Stimulated activated CD8-positive, alpha-beta memory T cell treated with anti-CD3 and anti-CD28 coated beads, Interleukin-12 subunit alpha, Interleukin-12 subunit beta, amount 100 ng/mL, for 1 hour (primary cell): ENCODE measurements at regions not wholly inside any gene's neighbourhood (a gene's known extent, or its start where the extent isn't known, plus 50 kb on each side); places are given as distances from the start of the nearest gene placed in this dataset.

Experiments
- DNase-seq: peaks from one replicate; pipeline ENCODE4 v3.0.0-alpha.2; 2020; ENCODE audit warnings: low read depth

- no peak for DNase-seq
These were observed 446.2 kb upstream of the SLC14A2 start for GRCh38 chr18:45168866-45169600.

- no peak for DNase-seq
These were observed 445.7 kb upstream of the SLC14A2 start for GRCh38 chr18:45169610-45170009.

GRCh38 chr18:45171679-45172191, 443.5 kb upstream of the SLC14A2 start:
- DNase-seq: no peak

- DNase-seq: no peak
These were observed 441.9 kb upstream of the SLC14A2 start for GRCh38 chr18:45173327-45173726.

GRCh38 chr18:45173799-45174519, 441.3 kb upstream of the SLC14A2 start:
- DNase-seq: no peak

- no peak for DNase-seq
These were observed 440.6 kb upstream of the SLC14A2 start for GRCh38 chr18:45174629-45175136.

- no peak for DNase-seq
These were observed 439.8 kb upstream of the SLC14A2 start for GRCh38 chr18:45175511-45175910.

- DNase-seq: no peak
These were observed 428.4 kb upstream of the SLC14A2 start for GRCh38 chr18:45186832-45187231.

- DNase-seq: no peak
These were observed 423.5 kb upstream of the SLC14A2 start for GRCh38 chr18:45191795-45192194.

- DNase-seq: no peak
These were observed 417.7 kb upstream of the SLC14A2 start for GRCh38 chr18:45197526-45197970.

- no peak for DNase-seq
These were observed 416.8 kb upstream of the SLC14A2 start for GRCh38 chr18:45198526-45198925.

GRCh38 chr18:45201029-45201428, 414.2 kb upstream of the SLC14A2 start:
- DNase-seq: no peak

- DNase-seq: no peak
These were observed 413.8 kb upstream of the SLC14A2 start for GRCh38 chr18:45201489-45201888.

- DNase-seq: no peak
These were observed 413.2 kb upstream of the SLC14A2 start for GRCh38 chr18:45202061-45202460.

GRCh38 chr18:45203677-45204076, 411.6 kb upstream of the SLC14A2 start:
- DNase-seq: no peak

- no peak for DNase-seq
These were observed 407.9 kb upstream of the SLC14A2 start for GRCh38 chr18:45207328-45207727.

GRCh38 chr18:45208164-45208563, 407.1 kb upstream of the SLC14A2 start:
- DNase-seq: no peak

- DNase-seq: peak; percentile 45
These were observed 402.9 kb upstream of the SLC14A2 start for GRCh38 chr18:45212181-45213039.

- DNase-seq: no peak
These were observed 402.3 kb upstream of the SLC14A2 start for GRCh38 chr18:45213040-45213333.

- no peak for DNase-seq
These were observed 396.8 kb upstream of the SLC14A2 start for GRCh38 chr18:45218436-45218835.

GRCh38 chr18:45221363-45221762, 393.9 kb upstream of the SLC14A2 start:
- DNase-seq: no peak

- DNase-seq: no peak
These were observed 393.1 kb upstream of the SLC14A2 start for GRCh38 chr18:45222180-45222579.
